ENCODE measurements at regions not wholly inside any gene's neighbourhood (a gene's known extent, or its start where the extent isn't known, plus 50 kb on each side); places are given as distances from the start of the nearest gene placed in this dataset.

GRCh38 chr2:121037480-121037879 is 247.5 kb downstream of the TFCP2L1 start:
- no peak for DNase-seq

DNA sequence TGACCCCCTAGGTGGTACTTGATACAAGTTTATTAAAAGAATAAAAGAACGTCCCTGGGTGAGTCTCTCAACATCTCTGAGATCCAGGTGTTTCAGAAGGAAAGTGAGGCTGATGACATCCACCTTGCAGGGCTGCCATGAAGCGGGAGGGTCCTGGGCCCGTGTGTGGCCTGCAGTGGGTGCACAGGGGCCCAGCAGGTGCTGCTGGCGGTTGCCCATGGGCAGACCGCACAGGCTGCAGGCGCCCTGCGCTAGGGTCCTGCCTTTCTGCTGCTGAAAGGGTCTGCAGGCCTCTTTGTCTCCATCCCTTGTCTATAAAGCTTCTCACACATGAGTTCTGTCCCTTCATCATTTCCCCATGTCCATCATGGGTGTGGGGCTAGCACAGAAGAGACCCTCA is 247.0 kb downstream of the TFCP2L1 start:
- DNase-seq: no peak

DNA sequence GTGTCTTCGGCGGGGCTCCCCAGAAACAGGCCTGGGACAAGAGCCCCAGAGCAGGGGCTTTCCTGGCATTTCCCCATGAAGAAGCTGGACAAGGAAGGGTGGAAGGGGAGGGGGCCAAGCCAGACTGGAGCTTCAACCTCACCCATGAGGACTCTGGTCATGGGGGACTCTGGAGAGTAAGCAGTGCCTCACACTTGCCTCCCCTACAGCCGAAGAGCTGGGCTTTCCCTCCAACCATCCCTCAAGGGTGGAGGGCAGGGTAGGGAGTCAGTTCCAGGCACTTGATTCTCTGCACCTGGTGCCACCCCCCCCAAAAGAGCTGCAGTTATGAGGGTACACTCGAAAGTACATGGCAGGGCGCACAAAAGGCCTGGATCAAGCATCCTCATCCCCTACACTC is 246.6 kb downstream of the TFCP2L1 start:
- no peak for DNase-seq

DNA sequence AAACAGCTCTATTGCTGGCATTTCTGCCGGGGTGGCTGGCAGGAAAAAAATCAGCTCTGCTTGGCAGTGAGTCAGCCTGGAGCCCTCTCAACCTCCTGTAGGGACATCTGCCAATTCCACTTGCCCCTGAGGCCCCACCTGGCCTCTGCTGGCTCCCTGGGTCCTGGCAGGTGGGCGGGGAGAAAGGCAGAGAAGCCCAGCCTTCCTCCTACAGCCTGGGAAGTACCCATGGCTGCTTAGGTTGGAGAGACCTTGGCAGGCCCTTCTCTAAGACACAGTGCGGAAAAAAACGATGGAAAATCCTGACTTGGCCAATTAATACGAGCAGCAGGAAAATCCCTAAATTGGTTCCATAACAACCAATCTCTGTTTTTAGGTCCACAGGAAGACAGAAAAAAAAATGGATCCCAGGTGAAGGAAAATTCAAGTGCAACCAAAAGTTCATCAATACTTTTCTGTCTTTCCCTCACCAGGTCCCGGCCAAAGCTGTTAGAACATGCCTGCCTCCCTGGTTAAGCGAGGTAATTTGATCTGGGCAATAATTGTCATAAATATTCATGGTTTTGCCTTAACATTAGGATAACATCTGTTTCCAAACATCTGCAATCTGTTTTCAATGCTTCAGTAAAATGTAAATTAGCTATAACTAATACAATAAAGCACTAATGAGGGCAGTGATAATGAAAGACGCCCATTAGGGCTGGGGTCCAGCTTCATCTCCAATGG is 245.9 kb downstream of the TFCP2L1 start:
- DNase-seq: peak; percentile 92

- peak; percentile 64 for DNase-seq
These were observed 245.3 kb downstream of the TFCP2L1 start for GRCh38 chr2:121039679-121040078.

DNA sequence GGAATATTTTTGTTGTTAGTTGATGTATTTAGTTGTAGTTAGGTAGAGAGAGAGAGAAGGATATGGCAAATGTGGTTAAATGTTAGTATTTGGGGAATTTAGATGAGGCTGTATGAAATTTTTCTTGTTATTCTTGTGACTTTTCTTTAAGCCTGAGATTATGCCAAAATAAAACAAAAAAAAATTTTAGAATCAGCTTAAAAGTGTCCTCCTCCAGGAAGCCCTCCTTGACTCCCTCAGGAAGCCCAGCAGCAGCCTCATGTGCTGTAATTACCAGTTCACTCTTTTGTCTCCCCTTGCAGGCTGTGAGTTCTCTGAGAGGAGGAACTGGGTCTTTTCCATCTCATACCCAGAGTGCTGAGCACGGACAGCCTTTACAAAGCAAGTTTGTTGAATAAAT is 243.5 kb downstream of the TFCP2L1 start:
- no peak for DNase-seq

- DNase-seq: no peak
These were observed 241.8 kb downstream of the TFCP2L1 start for GRCh38 chr2:121043061-121043826.

- no peak for DNase-seq
These were observed 241.2 kb downstream of the TFCP2L1 start for GRCh38 chr2:121043827-121044222.

- DNase-seq: no peak
These were observed 240.6 kb downstream of the TFCP2L1 start for GRCh38 chr2:121044412-121044811.

- no peak for DNase-seq
These were observed 239.8 kb downstream of the TFCP2L1 start for GRCh38 chr2:121045245-121045644.

- DNase-seq: no peak
These were observed 238.7 kb downstream of the TFCP2L1 start for GRCh38 chr2:121046335-121046734.

GRCh38 chr2:121047383-121047782 is 237.6 kb downstream of the TFCP2L1 start:
- DNase-seq: no peak

DNA sequence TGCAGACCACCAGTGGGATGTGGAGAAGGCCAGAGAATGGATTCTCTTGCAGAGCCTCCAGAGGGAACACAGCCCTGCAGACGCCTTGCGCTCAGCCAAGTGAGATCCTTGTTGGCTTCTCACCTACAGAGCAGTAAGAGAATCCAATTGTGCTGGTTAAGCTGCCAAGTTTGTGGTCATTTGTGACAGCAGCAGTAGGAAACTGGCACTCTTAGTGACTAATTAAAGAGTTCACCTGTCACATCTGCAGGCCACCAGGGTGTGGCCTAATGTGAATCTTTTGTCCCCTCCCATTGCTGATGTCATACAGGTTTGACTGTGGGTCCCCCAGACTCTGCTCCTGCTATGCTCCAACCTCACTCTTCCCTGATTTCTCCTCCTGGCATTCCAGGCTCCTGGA is 235.9 kb downstream of the TFCP2L1 start:
- DNase-seq: no peak

DNA sequence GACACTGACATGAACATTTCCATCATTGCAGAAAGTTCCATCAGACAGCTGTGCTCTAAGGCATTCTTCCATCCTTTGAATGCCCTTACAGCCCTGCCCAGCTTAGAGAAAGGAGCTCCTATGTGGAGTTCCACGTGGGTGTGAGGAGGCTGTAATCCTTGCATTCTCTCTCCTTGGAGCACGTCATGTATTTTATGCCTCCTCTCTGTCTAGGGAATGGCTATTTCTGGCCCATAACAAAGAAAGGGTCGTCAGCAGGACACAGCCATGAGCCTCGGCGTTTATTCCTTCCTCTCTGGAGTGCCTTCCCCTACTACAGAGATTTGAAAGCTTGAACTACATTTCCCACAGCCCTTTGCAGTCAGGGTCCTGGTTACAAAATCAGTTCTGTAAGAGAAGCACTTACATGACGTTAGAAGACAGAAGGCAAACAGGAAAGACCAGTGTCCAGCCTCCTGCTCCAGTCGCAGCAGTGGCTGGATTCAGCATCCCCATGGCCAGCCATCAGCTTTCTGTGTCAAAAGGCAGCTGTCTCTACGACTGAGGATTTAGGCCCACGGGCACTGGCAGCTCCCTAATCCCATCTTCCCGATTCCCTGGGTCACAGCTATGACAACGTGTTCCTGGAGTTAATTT is 234.9 kb downstream of the TFCP2L1 start:
- DNase-seq: no peak

DNA sequence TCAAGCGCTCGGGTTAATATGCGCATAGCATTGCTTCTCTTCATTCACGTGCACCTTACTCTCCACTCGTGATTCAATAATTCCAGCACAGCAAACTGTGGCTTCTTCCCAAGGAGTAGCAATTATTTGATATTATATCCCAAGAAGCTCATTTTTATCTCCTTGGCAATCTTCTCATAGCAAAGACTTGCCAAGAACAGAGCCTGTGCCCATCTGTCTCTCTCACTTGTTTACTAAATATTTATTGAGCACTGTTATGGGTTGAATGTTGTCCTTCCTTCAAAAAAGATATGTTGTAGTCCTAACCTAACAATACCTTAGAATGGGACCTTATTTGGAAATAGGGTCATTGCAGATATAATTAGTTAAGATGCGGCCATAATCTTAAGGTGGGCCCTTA is 233.7 kb downstream of the TFCP2L1 start:
- DNase-seq: no peak

GRCh38 chr2:121052023-121052422 is 233.0 kb downstream of the TFCP2L1 start:
- DNase-seq: no peak

- no peak for DNase-seq
These were observed 232.5 kb downstream of the TFCP2L1 start for GRCh38 chr2:121052521-121052920.

- no peak for DNase-seq
These were observed 229.9 kb downstream of the TFCP2L1 start for GRCh38 chr2:121055088-121055487.

DNA sequence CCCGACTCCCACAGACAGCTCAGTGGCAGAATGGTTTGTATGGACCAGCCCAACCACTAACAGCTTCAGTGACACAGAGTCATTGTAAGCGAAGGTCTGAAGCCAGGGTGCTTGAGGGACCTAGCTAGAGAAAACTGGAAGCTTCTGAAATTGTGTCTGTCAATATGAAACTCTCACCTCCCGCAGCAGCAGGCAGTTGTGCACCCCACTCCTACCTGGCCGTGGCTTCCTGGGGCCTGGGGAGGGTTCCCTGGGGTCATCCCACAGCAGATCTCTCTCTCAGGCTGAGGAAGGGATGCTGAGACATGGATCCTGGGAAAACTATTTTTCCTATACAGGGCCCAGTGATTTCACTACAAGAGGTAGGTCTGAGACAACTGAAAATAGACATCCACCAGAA is 229.5 kb downstream of the TFCP2L1 start:
- DNase-seq: no peak

GRCh38 chr2:121058852-121059558 is 226.0 kb downstream of the TFCP2L1 start:
- no peak for DNase-seq

DNA sequence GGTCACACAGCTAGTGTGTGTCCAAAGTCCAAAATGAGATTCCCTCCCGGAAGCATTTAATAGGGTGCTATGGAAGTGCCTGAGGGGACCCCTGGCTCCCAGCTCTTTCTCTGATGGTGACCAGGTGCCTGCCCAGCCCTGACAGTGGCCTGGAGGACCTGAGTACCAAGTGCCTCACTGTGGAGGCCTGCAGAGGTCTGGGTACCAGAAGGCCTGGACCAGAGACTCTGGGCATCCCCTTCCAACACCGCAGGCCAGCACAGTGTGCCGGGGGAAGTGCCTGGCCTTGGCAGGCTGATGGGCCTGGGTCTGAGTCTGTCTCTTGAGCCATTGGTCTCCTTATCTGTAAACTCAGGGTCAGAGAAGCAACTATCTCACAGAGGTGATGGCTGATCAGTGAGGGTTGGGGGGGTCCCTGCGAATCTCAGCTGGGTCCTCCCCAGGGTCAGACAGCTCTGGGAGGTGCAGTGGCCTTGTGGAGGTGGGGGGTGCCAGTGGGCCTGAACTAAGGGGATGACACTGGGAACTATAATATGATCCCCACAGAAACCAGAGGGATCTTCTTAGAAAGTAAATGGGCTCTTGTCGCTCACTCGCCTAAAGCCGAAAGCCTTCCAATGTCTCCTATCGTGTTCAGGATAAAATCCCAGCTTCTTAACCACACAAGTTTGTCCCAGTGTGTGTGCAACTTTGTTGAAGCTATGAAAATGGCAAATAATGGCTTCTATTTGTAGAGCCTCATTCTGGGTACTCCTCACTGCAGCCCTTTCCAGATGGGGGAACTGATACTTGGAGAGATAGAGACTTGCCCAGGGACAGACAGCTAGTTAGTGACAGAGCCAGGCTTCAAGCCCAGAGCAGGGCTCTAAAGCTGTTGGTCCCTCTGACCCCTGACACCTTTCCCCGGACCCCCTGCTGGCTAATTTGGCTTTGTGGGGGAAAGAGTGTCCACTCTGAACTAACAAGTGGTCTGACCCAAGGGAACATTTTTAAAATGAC is 225.1 kb downstream of the TFCP2L1 start:
- DNase-seq: no peak

DNA sequence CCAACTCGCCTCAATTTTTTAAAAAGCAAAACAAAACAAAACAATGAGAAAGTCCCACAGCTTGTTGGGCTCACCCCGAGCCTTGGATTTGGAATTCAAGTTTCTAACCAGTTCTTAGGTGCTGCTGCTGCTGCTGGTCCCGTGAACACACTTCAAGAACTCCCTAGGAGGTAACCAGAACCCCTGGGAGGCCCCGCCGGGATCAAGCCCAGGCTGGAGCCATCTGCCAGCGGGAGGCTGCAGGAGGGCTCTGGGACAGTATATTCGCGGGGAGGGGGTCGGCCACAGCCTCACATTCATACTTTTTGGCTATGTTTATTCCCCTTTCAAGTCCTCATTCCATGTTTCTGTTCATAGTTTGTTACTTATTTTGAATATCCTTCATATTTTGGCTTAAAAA is 223.4 kb downstream of the TFCP2L1 start:
- peak; percentile 53 for DNase-seq

All from NCI-H2171 treated with DMSO at 0.1 percent for 48 hours (cell line).